ENCODE measurements at regions not wholly inside any gene's neighbourhood (a gene's known extent, or its start where the extent isn't known, plus 50 kb on each side); places are given as distances from the start of the nearest gene placed in this dataset.

DNA sequence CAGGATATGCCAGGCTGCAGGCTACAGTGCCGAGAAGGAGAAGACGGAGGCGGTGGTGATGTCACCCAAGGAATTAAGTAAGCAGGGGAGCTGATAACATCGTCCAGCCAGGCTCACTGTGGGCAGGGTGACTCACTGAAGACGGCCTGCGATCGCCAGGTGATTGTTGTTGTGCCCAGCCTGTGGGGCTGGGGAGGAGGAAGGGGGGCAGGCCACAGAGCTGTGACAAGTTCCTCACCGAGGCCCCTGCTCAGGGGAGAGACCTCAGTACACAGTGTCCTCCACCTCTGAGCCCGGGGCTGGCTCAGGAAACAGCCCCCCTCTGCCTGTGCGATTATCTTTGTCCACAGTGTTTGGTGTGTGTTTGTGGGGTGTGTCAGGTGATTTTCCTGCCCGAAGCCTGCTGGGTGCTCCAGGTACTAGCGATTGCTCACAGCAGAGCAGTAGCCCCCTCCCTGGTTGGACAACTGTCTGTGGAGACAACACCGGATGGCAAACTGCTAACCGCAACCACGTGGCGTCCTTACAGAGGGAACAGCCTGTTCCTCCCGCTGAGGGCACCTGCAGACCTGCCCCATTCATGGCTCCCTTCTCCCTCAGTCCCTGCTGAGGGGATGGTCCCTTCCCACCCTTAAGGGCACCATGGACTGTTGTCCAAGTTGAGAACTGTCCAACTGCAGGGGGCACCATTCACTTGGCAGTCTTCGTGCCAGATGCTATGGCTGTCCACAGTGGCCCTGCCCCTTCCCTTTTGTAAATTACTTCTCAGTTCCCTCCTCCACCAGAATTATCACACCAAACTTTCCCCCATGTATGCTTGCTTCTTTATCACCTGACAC, 95.1 kb downstream of the ZFP36L2 start:
- intact Hi-C loops (cut with micrococcal nuclease; ENCODE audit: unreplicated experiment) = loop anchor here (2.0 to 10.0 kb wide), 3 partner anchors 98 to 354 kb away; no protein-coding TSS in a partner anchor
- Histone ChIP-seq H3K27ac (ENCODE audit: low read length) (peak overlapping the region; percentile 75), H3K27me3 (ENCODE audit: control insufficient read depth, insufficient read depth, low read length) (no peaks in the 10 kb centered on the region), H3K9me3 (ENCODE audit: control insufficient read depth, insufficient read depth, low read depth, low read length) (no peaks in the 10 kb centered on the region), H3K4me3 (ENCODE audit: low read depth in 2 of 2, low read length in 2 of 2) (no peak overlapping the region), H3K4me1 (ENCODE audit: control insufficient read depth, insufficient read depth, low read length) (peaks cover 20% of the 10 kb centered on the region), H3K36me3 (ENCODE audit: control insufficient read depth, insufficient read depth, low read length) (no peaks in the 10 kb centered on the region)
- CTCF ChIA-PET = interaction anchor here (1.1 to 1.3 kb wide), 2 partner anchors 87 to 98 kb away, joined by 3 to 12 read pairs; no protein-coding TSS in a partner anchor
- in situ Hi-C loops (cut with HindIII; ENCODE audit: low pct_unique_long_range_greater_than_20kb, low sequenced_read_pairs) = no loop called here
- TF ChIP-seq TCF7L2 (IDR thresholded peaks at IDR 0.05; ENCODE audit: low read depth, low read length) = no peak
- peak; percentile 86 for ATAC-seq
- POLR2A ChIA-PET = no interaction called here
- DNase-seq (ENCODE audit: low read depth, low spot score) = peak; percentile 24
- no TSS peak for BruUV-seq (replicated peaks)

DNA sequence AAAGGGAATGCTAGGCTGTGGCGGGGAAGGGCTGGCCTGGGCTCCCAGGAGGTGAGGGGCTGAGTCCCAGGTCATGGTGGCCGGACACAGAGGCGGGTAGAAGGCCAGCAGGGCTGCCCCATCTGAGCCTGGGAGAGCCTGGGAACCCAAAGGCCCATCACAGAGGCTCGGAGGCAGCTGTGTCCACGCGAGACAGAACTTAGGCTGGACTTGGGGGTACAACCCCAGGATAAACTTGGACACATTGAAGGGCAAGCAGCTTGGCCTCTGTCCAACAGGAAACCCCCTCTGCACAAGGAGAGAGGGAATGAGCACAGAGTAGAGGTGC, 95.9 kb downstream of the ZFP36L2 start:
- no peaks in the 10 kb centered on the region for H3K36me3 ChIP-seq (ENCODE audit: control insufficient read depth, insufficient read depth, low read length)
- H3K27ac ChIP-seq (ENCODE audit: low read length) = peak overlapping the region; percentile 75; the same call in 1 of the 2 replicates
- in situ Hi-C loops (cut with HindIII; ENCODE audit: low pct_unique_long_range_greater_than_20kb, low sequenced_read_pairs) (no loop called here), intact Hi-C loops (cut with micrococcal nuclease; ENCODE audit: unreplicated experiment) (loop anchor here (2.0 to 10.0 kb wide), 3 partner anchors 98 to 354 kb away; no protein-coding TSS in a partner anchor)
- ChIA-PET CTCF (no interaction called here), POLR2A (no interaction called here)
- no peak for DNase-seq (ENCODE audit: low read depth, low spot score)
- H3K27me3 ChIP-seq (ENCODE audit: control insufficient read depth, insufficient read depth, low read length) = no peaks in the 10 kb centered on the region
- no peaks in the 10 kb centered on the region for H3K9me3 ChIP-seq (ENCODE audit: control insufficient read depth, insufficient read depth, low read depth, low read length)
- ATAC-seq = no peak
- TF ChIP-seq TCF7L2 (IDR thresholded peaks at IDR 0.05; ENCODE audit: low read depth, low read length) (no peak), SIN3A (IDR thresholded peaks at IDR 0.05; ENCODE audit: borderline replicate concordance, insufficient read depth, low read depth, low read length) (no peak), POLR2AphosphoS5 (IDR thresholded peaks at IDR 0.05; ENCODE audit: low read depth, low read length) (no peak), CTCF (IDR thresholded peaks at IDR 0.05) (no peak), REST (IDR thresholded peaks at IDR 0.05; ENCODE audit: insufficient read depth in 1 of 2, low read depth in 2 of 2, low read length in 1 of 2) (no peak)
- BruUV-seq (replicated peaks) = no TSS peak
- H3K4me1 ChIP-seq (ENCODE audit: control insufficient read depth, insufficient read depth, low read length) = peaks cover 19% of the 10 kb centered on the region
- H3K4me3 ChIP-seq (ENCODE audit: low read depth in 2 of 2, low read length in 2 of 2) = no peak overlapping the region

Measured in Panc1 (cell line).